Coronary artery (tissue), 2 donors: ENCODE measurements at regions not wholly inside any gene's neighbourhood (a gene's known extent, or its start where the extent isn't known, plus 50 kb on each side); places are given as distances from the start of the nearest gene placed in this dataset.

Experiments used
- DNase-seq: peaks from one replicate; pipeline ENCODE4 v3.0.0-alpha.2; 2017; ENCODE audit warnings: low spot score
- H3K27ac ChIP-seq, 2 donors: fragments of 200-600 bp; sonication (generic); one replicate each; pipeline ENCODE4 v1.5.1; 2016 to 2019
- H3K4me3 ChIP-seq: fragments of 200-600 bp; sonication (generic); 2 replicates; pipeline ENCODE4 v1.5.1; 2016; ENCODE audit warnings: mild to moderate bottlenecking, moderate library complexity
- CTCF ChIP-seq: fragments of 200-600 bp; sonication (generic); IDR thresholded peaks from one replicate; pipeline ENCODE4 v1.5.1; 2019; ENCODE audit warnings: antibody characterized with exemption

DNA sequence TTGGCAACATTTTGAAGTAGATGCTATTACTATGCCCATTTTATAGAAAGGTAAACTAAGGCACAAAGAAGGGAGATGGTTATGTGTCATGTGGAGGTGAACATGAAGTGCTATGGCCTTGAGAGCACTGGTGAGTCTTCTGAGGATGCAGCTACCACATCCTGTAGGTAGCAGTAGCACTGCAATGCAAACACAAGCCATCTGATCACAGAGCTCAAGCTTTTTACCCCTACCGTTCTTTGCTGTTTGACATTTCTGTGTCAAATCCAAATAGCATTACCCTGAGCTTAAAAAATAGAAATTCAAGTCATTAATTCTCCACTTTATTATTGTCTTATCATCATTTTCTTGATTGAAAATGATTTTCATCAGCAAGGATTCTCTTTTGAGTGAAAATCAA is 382.9 kb downstream of the KCTD12 start:
- Histone ChIP-seq H3K27ac (no peak overlapping the region), H3K4me3 (no peak overlapping the region)
- no peak for DNase-seq
- TF ChIP-seq CTCF, result no peak

GRCh38 chr13:76500894-76501293 is 385.3 kb downstream of the KCTD12 start:
- H3K27ac ChIP-seq, result no peak overlapping the region
- no peak overlapping the region for H3K4me3 ChIP-seq
- no peak for TF ChIP-seq CTCF
- DNase-seq, result no peak

DNA sequence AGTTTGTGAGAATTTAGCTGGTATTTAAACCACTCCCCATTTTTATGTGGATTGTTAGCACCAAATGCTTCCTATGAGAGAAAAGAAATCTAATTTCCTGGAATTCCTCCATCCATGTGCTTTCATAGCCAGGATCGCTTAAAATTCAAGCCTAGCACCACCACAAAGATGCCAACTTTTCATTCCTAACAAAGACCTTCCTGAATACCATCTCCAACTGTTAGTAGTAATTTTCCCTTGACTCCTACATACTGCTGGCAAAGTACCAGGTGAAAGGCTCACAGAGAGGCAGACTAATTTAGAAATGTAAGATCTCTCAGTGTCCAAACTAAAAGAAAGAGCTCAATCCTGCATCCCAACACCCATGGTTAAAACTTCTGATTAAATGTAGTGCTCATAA is 386.3 kb downstream of the KCTD12 start:
- TF ChIP-seq CTCF, result no peak
- H3K27ac ChIP-seq, result no peak overlapping the region
- no peak for DNase-seq
- H3K4me3 ChIP-seq, result no peak overlapping the region

- Histone ChIP-seq H3K4me3 (no peak overlapping the region), H3K27ac (no peak overlapping the region)
- no peak for DNase-seq
- no peak for TF ChIP-seq CTCF
Observed at GRCh38 chr13:76489274-76489673, 396.9 kb downstream of the KCTD12 start.

DNA sequence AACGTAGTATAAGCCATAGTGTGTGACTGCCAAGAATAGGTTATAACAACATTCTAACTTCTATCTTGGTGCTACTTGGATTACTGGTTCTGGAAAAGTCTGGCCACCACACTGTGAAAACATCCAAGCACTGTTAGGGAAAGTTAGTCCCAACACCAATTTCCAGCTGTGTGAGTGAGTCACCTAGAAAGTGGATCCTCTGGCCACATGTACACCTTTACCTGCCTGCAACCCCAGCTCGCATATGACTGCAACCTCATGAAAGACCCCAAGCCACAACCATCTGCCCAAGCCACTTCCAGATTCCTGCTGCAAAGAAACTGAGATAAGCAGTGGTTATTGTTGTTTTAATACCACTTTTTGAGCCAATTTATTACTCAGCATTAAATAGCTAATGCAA is 404.5 kb downstream of the KCTD12 start:
- no peak for DNase-seq

GRCh38 chr13:76474966-76475365 is 411.2 kb downstream of the KCTD12 start:
- no peak overlapping the region for H3K27ac ChIP-seq
- no peak overlapping the region for H3K4me3 ChIP-seq
- no peak for TF ChIP-seq CTCF
- no peak for DNase-seq

More for the DNA sequence above, 404.5 kb downstream of the KCTD12 start:
- Histone ChIP-seq H3K4me3 (no peak overlapping the region), H3K27ac (no peak overlapping the region)
- TF ChIP-seq CTCF, result no peak

GRCh38 chr13:76474356-76474755 is 411.8 kb downstream of the KCTD12 start:
- no peak for TF ChIP-seq CTCF
- Histone ChIP-seq H3K27ac (no peak overlapping the region), H3K4me3 (no peak overlapping the region)
- DNase-seq, result no peak
